Body of pancreas (tissue), 4 donors: ENCODE measurements at regions not wholly inside any gene's neighbourhood (a gene's known extent, or its start where the extent isn't known, plus 50 kb on each side); places are given as distances from the start of the nearest gene placed in this dataset.
"Not testable (repeated sequence)": the region's sequence is repeated elsewhere in the genome, so short reads cannot be mapped to it uniquely, and the experiment has no call there.

ENCODE experiments used
- ATAC-seq: fragments of 150-250 bp; one replicate; pipeline ENCODE4 v1.9.1; 2016
- DNase-seq, 4 donors: peaks; one replicate each; pipeline ENCODE4 v3.0.0-alpha.2; 2019
- H3K27ac ChIP-seq, 4 donors: fragments of 200-600 bp; sonication (generic); 1 replicate in 3 of 4; 2 replicates in 1 of 4; pipeline versions ENCODE4 v1.5.1 to v1.6.1; 2016 to 2019; ENCODE audit warnings: mild to moderate bottlenecking in 1 of 4, mixed read lengths in 1 of 4, moderate library complexity in 1 of 4
- H3K27me3 ChIP-seq, 2 donors: fragments of 200-600 bp; sonication (generic); one replicate each; pipeline ENCODE4 v1.6.0; 2016; ENCODE audit warnings: mild to moderate bottlenecking in 1 of 2
- H3K36me3 ChIP-seq, 2 donors: fragments of 200-600 bp; sonication (generic); replicated peaks in 1 of 2; 2 replicates each; pipeline ENCODE4 v1.5.1; 2016; ENCODE audit warnings: low read depth in 2 of 2; ENCODE audit not compliant: insufficient read depth in 1 of 2
- H3K4me1 ChIP-seq: fragments of 200-600 bp; sonication (generic); one replicate; pipeline ENCODE4 v1.6.0; 2016
- H3K4me3 ChIP-seq, 2 donors: fragments of 200-600 bp; sonication (generic); 1 replicate in 1 of 2; 2 replicates in 1 of 2; pipeline ENCODE4 v1.5.1; 2016 to 2019
- H3K9me3 ChIP-seq, 3 donors: fragments of 200-600 bp; sonication (generic); 1 replicate in 2 of 3; 2 replicates in 1 of 3; pipeline ENCODE4 v1.5.1; 2016
- CTCF ChIP-seq, 7 experiments: fragments of 450-650 bp in 4 of 7; fragments of 200-600 bp in 3 of 7; sonication (generic) in 3 of 7; IDR thresholded peaks; one replicate each; pipeline ENCODE4 v1.5.1; 2016 to 2019; ENCODE audit warnings: antibody characterized with exemption in 7 of 7
- POLR2A ChIP-seq, 3 donors: fragments of 450-650 bp; IDR thresholded peaks; one replicate each; pipeline ENCODE4 v1.6.1; 2016; ENCODE audit warnings: antibody characterized with exemption in 3 of 3, mild to moderate bottlenecking in 2 of 3
- WGBS, 2 donors: methylation state at CpG; one replicate each; pipeline ENCODE4 v1.1.5; 2017; 5-methylcytosine and 5-hydroxymethylcytosine counted together
- intact Hi-C: fragments of 100-400 bp; cut with DNase I; formaldehyde crosslinking; loops from one replicate; pipeline ENCODE4 v1.15.1; 2023

- no peaks in the 10 kb centered on the region for H3K27me3 ChIP-seq
- DNase-seq (no peak), ATAC-seq (no peak)
- H3K9me3 ChIP-seq = no peaks in the 10 kb centered on the region
- H3K27ac ChIP-seq = no peak overlapping the region
- TF ChIP-seq CTCF (IDR thresholded peaks at IDR 0.05) (no peak), POLR2A (IDR thresholded peaks at IDR 0.05) (no peak)
- 62 to 65% methylated on average over 3 of the region's 3 CpGs for WGBS, 2 donors
- H3K4me3 ChIP-seq = no peak overlapping the region
- no peaks in the 10 kb centered on the region for H3K4me1 ChIP-seq
- H3K36me3 ChIP-seq = no peaks in the 10 kb centered on the region
- intact Hi-C loops = no loop called here
Measured at GRCh38 chr9:102714184-102714583, 280.9 kb upstream of the CYLC2 start.

GRCh38 chr9:102712910-102713309 lies 282.2 kb upstream of the CYLC2 start:
- intact Hi-C loops = not testable (repeated sequence)
- WGBS, 2 donors = 70 to 76% methylated on average over 8 of the region's 8 CpGs

GRCh38 chr9:102700936-102701335 lies 294.2 kb upstream of the CYLC2 start:
- Histone ChIP-seq H3K4me3 (no peak overlapping the region), H3K4me1 (no peaks in the 10 kb centered on the region), H3K27me3 (no peaks in the 10 kb centered on the region), H3K9me3 (no peaks in the 10 kb centered on the region), H3K27ac (no peak overlapping the region), H3K36me3 (no peaks in the 10 kb centered on the region)
- DNase-seq = no peak
- intact Hi-C loops = no loop called here
- no peak for ATAC-seq
- TF ChIP-seq POLR2A (IDR thresholded peaks at IDR 0.05) = no peak
- 37 to 39% methylated on average over 5 of the region's 5 CpGs for WGBS, 2 donors

More at GRCh38 chr9:102712910-102713309, 282.2 kb upstream of the CYLC2 start:
- H3K27ac ChIP-seq, H3K9me3 ChIP-seq, ATAC-seq, H3K27me3 ChIP-seq, H3K36me3 ChIP-seq, DNase-seq, H3K4me3 ChIP-seq, H3K4me1 ChIP-seq: not testable (repeated sequence)

GRCh38 chr9:102669220-102669619 lies 325.9 kb upstream of the CYLC2 start:
- Histone ChIP-seq H3K27ac (no peak overlapping the region), H3K4me1 (no peaks in the 10 kb centered on the region), H3K4me3 (no peak overlapping the region), H3K27me3 (no peaks in the 10 kb centered on the region), H3K36me3 (no peaks in the 10 kb centered on the region), H3K9me3 (no peaks in the 10 kb centered on the region)
- TF ChIP-seq CTCF (IDR thresholded peaks at IDR 0.05) = no peak
- TF ChIP-seq POLR2A (IDR thresholded peaks at IDR 0.05) = no peak
- DNase-seq (no peak), ATAC-seq (no peak)
- intact Hi-C loops = no loop called here
- WGBS, 2 donors = 59 to 62% methylated on average over 3 of the region's 3 CpGs

GRCh38 chr9:102652471-102652870 lies 342.7 kb upstream of the CYLC2 start:
- Histone ChIP-seq H3K36me3 (no peaks in the 10 kb centered on the region), H3K27ac (no peak overlapping the region), H3K27me3 (no peaks in the 10 kb centered on the region), H3K4me3 (no peak overlapping the region), H3K4me1 (no peaks in the 10 kb centered on the region), H3K9me3 (no peaks in the 10 kb centered on the region)
- intact Hi-C loops = no loop called here
- DNase-seq (no peak), ATAC-seq (no peak)
- 73 to 81% methylated on average over 5 of the region's 5 CpGs for WGBS, 2 donors
- TF ChIP-seq POLR2A (IDR thresholded peaks at IDR 0.05) (no peak), CTCF (IDR thresholded peaks at IDR 0.05) (no peak)

- intact Hi-C loops = no loop called here
- no peaks in the 10 kb centered on the region for H3K27me3 ChIP-seq
- no peaks in the 10 kb centered on the region for H3K36me3 ChIP-seq
- H3K4me3 ChIP-seq = no peak overlapping the region
- H3K4me1 ChIP-seq = no peaks in the 10 kb centered on the region
- no peaks in the 10 kb centered on the region for H3K9me3 ChIP-seq
- no peak for ATAC-seq
- no peak overlapping the region for H3K27ac ChIP-seq
- no peak for DNase-seq
- TF ChIP-seq POLR2A (IDR thresholded peaks at IDR 0.05) = no peak
- TF ChIP-seq CTCF (IDR thresholded peaks at IDR 0.05) = no peak
- WGBS, 2 donors = 82 to 84% methylated on average over 2 of the region's 2 CpGs
Measured at GRCh38 chr9:102650896-102651295, 344.2 kb upstream of the CYLC2 start.
